Smooth muscle cell of the brain vasculature (primary cell): ENCODE measurements at regions not wholly inside any gene's neighbourhood (a gene's known extent, or its start where the extent isn't known, plus 50 kb on each side); places are given as distances from the start of the nearest gene placed in this dataset.

ENCODE experiments used
- DNase-seq: peaks from one replicate; pipeline ENCODE4 v3.0.0-alpha.2; 2012; ENCODE audit warnings: low read depth, low spot score

DNA sequence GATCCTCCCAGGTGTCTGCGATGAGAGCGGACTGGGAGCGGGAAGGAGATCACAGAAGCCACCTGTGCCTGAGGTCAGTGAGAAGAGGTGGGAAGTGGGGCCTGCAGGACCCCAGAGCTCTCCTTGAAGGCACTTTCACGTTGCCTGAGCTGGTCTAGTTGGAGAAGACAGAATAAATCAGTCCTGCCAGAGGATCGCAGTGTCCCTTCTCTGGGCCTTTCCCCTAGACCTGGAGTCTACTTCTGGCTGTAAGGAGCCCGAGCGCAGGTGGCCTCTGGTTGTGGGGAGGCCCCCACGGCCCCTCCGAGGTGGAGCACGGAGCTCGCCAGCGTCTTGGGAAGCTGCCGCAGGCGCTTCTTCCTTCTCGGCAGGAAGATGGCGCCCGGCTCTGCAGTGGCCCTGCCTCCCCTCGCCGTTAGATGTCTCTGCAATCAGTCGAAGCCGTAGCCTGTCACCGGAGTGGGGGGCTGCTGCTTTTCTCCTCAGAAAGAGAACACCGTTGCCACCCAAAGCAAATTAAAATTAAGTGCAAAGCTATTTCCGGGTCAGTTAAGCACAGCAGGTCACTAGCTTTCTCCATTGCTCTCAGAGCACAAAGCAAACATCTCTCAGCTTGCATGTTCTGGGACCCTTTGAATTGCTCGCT, 212.0 kb upstream of the MYT1L start:
- no peak for DNase-seq

- no peak for DNase-seq
Measured at GRCh38 chr2:2542316-2542715, 211.2 kb upstream of the MYT1L start.

DNA sequence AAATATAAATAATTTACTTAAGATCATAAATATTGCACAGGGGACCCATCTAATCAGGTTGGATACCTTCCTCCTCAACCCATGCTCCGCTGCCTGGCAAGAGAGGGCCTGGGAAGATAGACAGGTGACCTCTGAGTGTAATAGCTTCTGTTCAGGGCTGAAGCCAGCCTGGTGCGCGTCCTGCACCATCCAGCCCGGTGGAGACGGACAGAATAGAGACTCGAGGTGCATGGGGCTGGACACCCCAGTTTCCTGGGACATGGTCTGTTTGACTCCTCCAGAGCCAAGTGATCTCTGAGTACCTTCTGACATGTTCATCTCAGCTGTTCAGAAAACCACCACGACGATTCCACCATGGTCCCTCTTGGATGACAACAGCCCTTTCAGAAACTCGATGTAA, 209.3 kb upstream of the MYT1L start:
- DNase-seq, result no peak

DNA sequence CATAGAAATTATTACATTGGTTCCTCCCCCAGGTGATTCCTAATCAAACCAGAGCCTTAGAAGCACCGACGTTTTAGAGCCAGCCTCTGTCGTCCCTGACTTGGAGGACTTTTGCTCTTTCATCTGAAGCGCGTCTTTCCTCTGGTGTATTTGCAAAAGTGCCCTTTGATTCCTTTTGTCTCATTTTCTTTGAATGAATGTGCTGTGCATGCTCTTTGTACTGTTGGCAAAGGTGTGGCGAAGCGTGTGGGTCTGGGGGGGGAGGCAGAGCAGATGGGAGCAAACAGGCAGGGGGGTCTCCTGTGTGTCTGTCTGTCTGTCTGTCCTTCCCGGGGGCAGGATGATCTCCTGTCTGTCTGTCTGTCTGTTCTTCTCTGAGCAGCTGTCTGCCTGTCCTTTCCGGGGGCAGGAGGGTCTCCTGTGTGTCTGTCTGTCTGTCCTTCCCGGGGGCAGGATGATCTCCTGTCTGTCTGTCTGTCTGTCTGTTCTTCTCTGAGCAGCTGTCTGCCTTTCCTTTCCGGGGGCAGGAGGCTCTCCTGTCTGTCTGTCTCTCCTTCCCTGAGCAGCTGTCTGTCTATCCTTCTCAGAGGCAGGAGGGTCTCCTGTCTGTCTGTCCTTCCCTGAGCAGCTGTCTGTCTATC, 205.5 kb upstream of the MYT1L start:
- DNase-seq, result no peak

DNA sequence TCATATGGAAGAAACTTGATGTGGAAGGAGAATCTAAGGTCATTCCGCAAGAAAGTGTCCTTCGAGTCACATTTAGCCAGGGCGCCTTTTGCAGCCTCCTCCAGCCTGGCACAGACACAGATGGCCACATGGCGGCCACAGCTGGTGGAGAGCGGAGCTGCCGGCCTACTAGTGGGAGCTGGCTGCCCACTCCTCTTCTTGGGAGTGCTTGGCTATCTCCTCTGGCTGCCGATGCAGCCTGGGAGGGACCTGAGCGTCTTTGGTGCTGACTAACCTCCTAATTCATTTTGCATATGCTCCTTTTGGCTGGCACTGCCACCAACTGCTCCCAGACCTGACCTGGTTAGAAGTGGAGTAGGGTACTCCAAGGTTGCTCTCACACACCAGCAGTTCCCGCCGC, 199.3 kb upstream of the MYT1L start:
- DNase-seq, result no peak

DNA sequence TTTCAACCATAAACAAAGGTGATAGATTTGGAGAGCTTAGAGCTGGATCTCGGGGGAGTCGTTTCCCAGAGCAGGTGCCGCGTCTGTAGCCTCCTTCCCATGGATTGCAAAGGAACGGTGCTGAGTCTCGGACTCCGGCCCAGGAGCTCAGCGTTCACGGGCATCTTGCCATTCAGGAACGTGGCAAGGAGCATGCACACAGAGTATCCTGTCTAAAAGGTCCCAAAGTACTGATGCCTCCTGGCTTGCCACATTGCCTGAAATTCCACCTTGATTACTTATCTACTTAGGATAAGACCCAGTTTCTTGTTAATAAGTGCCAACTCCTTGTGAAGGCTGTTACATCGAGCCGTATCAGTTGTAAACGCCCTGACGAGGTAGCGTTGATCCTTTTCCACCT, 197.8 kb upstream of the MYT1L start:
- no peak for DNase-seq

DNA sequence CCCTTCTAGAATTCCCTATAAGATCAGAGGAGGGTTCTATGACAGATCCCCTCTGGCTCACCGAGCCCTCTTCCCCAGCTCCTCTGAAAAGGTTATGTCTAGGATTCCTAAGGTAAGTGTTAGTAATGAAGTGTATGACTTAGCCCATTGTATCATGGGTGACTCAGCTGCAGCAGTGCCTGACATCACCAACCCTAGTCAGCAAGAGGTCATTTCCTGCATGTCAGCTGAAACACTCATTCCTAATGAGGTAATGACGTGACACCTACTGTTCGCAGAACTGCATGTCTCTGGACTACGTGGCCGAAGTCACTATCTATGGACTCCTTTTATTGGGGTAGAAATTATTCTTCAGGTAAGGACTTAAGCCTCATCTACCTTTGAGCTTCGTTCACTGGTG, 196.1 kb upstream of the MYT1L start:
- DNase-seq, result no peak

- no peak for DNase-seq
Measured at GRCh38 chr2:2524348-2524941, 193.4 kb upstream of the MYT1L start.

- no peak for DNase-seq
Measured at GRCh38 chr2:2523461-2524347, 192.6 kb upstream of the MYT1L start.

- no peak for DNase-seq
Measured at GRCh38 chr2:2520401-2520811, 189.3 kb upstream of the MYT1L start.

GRCh38 chr2:2519381-2519780, 188.3 kb upstream of the MYT1L start:
- DNase-seq, result no peak

GRCh38 chr2:2517399-2517798, 186.3 kb upstream of the MYT1L start:
- no peak for DNase-seq

- no peak for DNase-seq
Measured at GRCh38 chr2:2516386-2516785, 185.3 kb upstream of the MYT1L start.

GRCh38 chr2:2512931-2513330, 181.9 kb upstream of the MYT1L start:
- no peak for DNase-seq

DNA sequence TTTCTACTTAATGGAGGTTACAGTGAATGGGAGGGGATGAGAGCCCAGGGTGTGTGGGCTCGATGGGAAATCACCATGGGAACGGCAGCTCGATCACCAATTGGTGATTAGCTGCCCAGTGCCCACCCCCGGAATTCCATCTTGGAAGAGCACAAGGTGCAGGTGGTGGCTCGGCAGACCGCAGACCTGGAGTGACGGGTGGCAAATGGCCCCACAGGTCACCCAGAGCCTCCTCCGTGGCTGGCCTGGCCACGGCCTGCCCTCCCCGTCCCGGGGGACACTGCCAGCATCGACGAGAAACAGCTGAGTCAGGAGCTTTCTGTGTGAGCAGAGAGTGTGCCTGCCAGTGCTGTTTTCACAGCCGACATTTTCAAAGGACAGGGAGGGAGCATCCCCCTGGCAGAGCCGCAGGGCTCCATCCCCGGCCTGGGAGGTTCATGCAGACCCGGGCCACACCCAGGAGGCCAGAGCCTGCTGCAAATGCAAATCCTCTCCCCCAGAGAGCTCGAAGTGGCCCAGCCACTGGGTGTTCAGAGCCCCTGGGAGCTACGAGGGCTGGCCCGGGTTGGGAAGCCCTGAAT, 176.4 kb upstream of the MYT1L start:
- no peak for DNase-seq

- DNase-seq, result no peak
Measured at GRCh38 chr2:2506536-2506935, 175.5 kb upstream of the MYT1L start.

DNA sequence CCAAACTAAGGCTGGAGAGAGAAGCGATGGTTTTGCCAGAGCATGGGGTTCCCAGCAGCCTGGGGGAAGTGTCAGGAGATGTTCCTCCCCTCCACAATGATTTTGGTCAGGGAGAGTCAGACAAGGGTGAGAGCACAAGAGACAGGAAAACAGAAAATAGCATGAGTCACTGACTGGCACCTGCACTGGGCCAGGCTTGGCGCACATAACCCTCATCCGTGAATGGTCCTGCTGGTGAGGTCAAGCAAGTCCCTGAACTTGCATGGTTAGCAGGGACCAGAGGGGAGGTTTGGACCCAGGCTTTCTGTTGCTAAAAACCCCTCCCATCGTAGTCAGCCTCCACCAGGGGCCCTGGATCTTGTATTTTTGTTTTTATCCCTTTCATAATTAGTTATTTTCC, 174.5 kb upstream of the MYT1L start:
- no peak for DNase-seq

- no peak for DNase-seq
Measured at GRCh38 chr2:2503864-2504418, 172.9 kb upstream of the MYT1L start.

- no peak for DNase-seq
Measured at GRCh38 chr2:2502201-2502549, 171.1 kb upstream of the MYT1L start.

DNA sequence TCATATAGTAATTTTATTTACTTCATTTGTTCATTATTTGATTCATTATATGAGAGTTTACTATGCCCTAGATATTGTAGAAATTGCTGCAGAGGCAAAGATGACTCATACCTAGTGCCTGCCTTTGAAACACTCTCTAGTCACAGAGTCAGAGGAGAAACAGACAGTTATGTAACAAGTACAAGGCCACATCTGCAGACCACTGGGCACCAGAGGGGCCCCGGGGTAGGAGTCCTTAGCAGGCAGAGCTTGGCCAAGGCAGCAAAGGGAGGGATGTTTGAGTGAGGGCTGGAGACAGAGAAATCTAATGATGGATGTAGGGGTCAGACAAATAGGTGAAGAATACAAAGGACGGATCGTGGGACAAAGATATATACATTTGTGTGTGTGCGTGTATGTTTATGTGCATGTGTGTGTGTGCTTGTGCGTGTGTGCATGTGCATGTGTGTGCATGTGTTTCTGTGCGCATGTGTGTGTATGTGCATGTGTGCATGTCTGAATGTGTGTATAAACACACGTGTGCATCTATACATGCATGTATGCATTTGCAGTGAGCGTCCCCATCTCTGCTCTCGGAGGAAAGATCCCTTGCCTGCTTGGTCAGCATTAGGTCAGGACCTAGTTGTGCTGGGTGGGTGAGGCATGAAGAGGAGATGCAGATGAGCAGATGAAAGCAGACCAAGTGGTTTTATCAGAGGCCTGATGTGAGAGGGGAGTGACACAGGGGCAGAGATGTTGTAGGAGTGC, 170.6 kb upstream of the MYT1L start:
- no peak for DNase-seq

DNA sequence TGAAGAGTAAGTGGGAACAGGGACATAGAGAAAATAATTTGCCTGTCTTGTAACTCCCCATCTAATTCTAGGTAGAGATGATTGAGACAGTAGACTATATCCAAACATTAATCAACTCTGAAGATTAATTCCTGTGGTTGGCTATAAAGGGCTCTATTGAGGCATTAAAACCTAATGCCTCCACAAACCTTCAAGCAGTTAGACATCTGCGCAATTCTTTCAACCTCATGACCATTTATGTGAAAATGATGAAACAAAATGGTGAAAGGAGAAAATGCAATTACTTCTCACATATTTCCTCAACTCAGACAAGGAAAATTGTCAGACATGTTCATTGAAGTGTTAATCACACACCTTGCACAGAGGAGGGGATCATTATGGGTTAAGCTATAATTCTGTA, 164.5 kb upstream of the MYT1L start:
- DNase-seq, result no peak
